Heart right ventricle (tissue), 16 donors: ENCODE measurements at regions not wholly inside any gene's neighbourhood (a gene's known extent, or its start where the extent isn't known, plus 50 kb on each side); places are given as distances from the start of the nearest gene placed in this dataset.
A peak's percentile ranks its signal among the peaks of the same experiment; 100 is the strongest.

Source experiments
- ATAC-seq, 8 donors: fragments of 200-7000 bp; cut with Tn5 transposase; one replicate each; pipeline ENCODE4 v1.9.1; 2020; ENCODE audit warnings: mild to moderate bottlenecking in 8 of 8, moderate library complexity in 8 of 8, moderate number of reproducible peaks in 1 of 8
- DNase-seq, 2 donors: peaks; one replicate each; pipeline ENCODE4 v3.0.0-alpha.2; 2020
- H3K27ac ChIP-seq, 10 donors: fragments of 200-600 bp; sonication (generic) in 2 of 10; one replicate each; pipeline versions ENCODE4 v1.5.0 to v1.8.0; 2020 to 2022; ENCODE audit warnings: mild to moderate bottlenecking in 3 of 10
- H3K27me3 ChIP-seq, 7 donors: fragments of 200-600 bp; one replicate each; pipeline ENCODE4 v1.8.0; 2021 to 2022; ENCODE audit warnings: mild to moderate bottlenecking in 2 of 7
- H3K36me3 ChIP-seq, 9 donors: fragments of 200-600 bp; sonication (generic) in 1 of 9; one replicate each; pipeline versions ENCODE4 v1.5.0 to v1.8.0; 2020 to 2022; ENCODE audit warnings: mild to moderate bottlenecking in 2 of 9
- H3K4me1 ChIP-seq, 9 donors: fragments of 200-600 bp; sonication (generic) in 1 of 9; one replicate each; pipeline versions ENCODE4 v1.5.0 to v1.8.0; 2020 to 2022; ENCODE audit warnings: mild to moderate bottlenecking in 4 of 9
- H3K4me3 ChIP-seq, 10 donors: fragments of 200-600 bp; sonication (generic) in 2 of 10; one replicate each; pipeline versions ENCODE4 v1.5.0 to v1.8.0; 2020 to 2022; ENCODE audit warnings: mild to moderate bottlenecking in 7 of 10, moderate library complexity in 2 of 10
- H3K9me3 ChIP-seq, 11 donors: fragments of 200-600 bp in 10 of 11; sonication (generic) in 2 of 11; one replicate each; pipeline versions ENCODE4 v1.5.0 to v1.8.0; 2013 to 2022; ENCODE audit warnings: mild to moderate bottlenecking in 2 of 11, control low read depth in 1 of 11, moderate library complexity in 1 of 11
- WGBS, 2 donors: extraction: QIAGEN DNeasy Blood & Tissue Kit; methylation state at CpG; one replicate each; pipeline ENCODE4 v1.1.7; 2013; ENCODE audit warnings: inconsistent platforms in 1 of 2; 5-methylcytosine and 5-hydroxymethylcytosine counted together
- intact Hi-C, 10 donors: fragments of 100-400 bp; cut with DNase I; formaldehyde crosslinking; loops; one replicate each; pipeline versions ENCODE4 v1.11.1 to v1.14.2; 2022
- TF ChIP-seq, protein P1 (sequence below), 9 donors: fragments of 200-600 bp; sonication (generic) in 2 of 9; IDR thresholded peaks; one replicate each; pipeline versions ENCODE4 v1.5.0 to v1.8.0; 2021 to 2022; ENCODE audit warnings: antibody characterized with exemption in 9 of 9, mild to moderate bottlenecking in 5 of 9, moderate library complexity in 1 of 9
- donor health status: Arrhythmogenic right ventricular cardiomyopathy.
- donor health status: ischemic (EF 13 %, LVEDD 7.1; RV severe dilation, severe dysfunction).
- donor health status: healthy with polysubstance abuse.
- donor health status: DM: no; HTN: yes; CAD: no.
- donor health status: DM: no; HTN: no; CAD: no.
- donor health status: ischemic (EF 25% LVEDD 6.9; RV normal size, moderate dysfunction).
- donor health status: ischemic (EF 25% LVEDD 5.7; RV mildly dilated, moderate dysfunction).
- donor health status: healthy.
- donor health status: DM: yes; HTN: yes; CAD: no.
- donor health status: Ischemic cardiomyopathy.
- donor health status: ischemic (EF 35%, LVEDD 5.7; RV mildly dilated, moderate dysfunction).
- donor health status: nonischemic (EF 11% LVEDD 7.7; RV severe dilation, severe dysfunction).
- donor health status: DM: yes; HTN: yes; CAD: no.
- donor health status: PGD.
- donor health status: ischemic (EF 29% LVEDD 5.4; RV normal size, mild dysfunction).
- donor health status: nonischemic (EF 23%, LVEDD 6.1; RV moderate dilation, normal function).

DNA sequence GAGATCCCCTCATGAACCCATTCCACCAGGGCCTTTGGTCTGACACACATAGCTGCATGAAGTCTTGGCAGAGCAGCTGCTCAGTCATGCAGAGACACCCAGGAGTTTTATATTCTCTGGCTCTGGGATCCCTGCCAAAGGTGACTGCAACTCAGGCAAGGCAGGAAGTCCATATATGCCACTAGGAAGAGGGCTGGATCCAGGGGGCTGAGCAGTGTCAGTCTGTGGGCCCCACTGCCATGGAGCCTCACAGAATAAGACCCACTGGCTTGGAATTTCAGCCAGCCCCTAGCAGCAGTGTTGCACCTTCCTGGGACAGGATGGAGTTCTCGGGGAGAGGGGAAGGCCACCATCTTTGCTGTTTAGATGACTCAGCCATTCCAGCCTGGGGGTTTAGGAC is 199.7 kb downstream of the TBX15 start:
- intact Hi-C loops, result no loop called here
- DNase-seq (peak in 1 of 2 donors; percentile 5), ATAC-seq (peak in 2 of 8 donors; percentile 24 to 63)
- Histone ChIP-seq H3K4me1 (no peaks in the 10 kb centered on the region), H3K27ac (no peak overlapping the region), H3K27me3 (no peaks in the 10 kb centered on the region), H3K9me3 (peaks cover 0 to 40% (median 12%) of the 10 kb centered on the region in 11 donors), H3K36me3 (no peaks in the 10 kb centered on the region), H3K4me3 (no peak overlapping the region)
- TF ChIP-seq, protein P1, sequence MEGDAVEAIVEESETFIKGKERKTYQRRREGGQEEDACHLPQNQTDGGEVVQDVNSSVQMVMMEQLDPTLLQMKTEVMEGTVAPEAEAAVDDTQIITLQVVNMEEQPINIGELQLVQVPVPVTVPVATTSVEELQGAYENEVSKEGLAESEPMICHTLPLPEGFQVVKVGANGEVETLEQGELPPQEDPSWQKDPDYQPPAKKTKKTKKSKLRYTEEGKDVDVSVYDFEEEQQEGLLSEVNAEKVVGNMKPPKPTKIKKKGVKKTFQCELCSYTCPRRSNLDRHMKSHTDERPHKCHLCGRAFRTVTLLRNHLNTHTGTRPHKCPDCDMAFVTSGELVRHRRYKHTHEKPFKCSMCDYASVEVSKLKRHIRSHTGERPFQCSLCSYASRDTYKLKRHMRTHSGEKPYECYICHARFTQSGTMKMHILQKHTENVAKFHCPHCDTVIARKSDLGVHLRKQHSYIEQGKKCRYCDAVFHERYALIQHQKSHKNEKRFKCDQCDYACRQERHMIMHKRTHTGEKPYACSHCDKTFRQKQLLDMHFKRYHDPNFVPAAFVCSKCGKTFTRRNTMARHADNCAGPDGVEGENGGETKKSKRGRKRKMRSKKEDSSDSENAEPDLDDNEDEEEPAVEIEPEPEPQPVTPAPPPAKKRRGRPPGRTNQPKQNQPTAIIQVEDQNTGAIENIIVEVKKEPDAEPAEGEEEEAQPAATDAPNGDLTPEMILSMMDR (IDR thresholded peaks at IDR 0.05), result no peak
- WGBS, 2 donors, result 71 to 75% methylated on average over 1 of the region's 1 CpG

DNA sequence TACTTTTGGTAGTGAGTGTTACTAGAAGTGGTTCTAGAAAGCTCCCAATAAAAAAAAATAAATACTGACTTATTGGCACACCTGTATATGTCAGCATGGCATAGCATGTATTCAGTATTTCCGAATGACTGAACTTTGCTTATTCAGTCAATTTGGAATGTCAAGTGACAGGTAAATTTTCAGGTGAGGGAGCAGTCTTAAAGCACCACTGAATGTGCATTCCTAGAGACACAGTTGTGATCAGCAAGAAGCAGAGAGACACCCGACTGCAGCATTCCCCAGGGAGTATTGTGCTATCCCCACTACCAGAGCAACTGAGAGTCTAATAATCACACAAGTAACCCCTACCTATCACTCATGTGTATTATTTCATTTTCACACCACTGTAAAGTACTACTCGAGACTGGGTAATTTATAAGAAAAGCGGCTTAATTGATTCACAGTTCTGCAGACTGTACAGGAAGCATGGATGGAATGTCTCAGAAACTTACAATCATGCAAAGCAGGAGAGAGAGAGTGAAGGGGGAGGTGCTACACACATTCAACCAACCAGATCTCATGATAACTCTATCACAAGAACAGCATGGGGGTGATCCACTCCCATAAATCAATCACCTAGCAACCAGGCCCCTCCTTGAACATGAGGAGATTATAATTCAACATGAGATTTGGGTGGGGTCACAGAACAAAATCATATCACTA is 201.5 kb downstream of the TBX15 start:
- no peak for ATAC-seq
- intact Hi-C loops, result no loop called here
- 76 to 90% methylated on average over 4 of the region's 4 CpGs for whole genome bisulfite sequencing, 2 donors
- no peak overlapping the region for H3K27ac ChIP-seq
- peaks cover 0 to 26% (median 10%) of the 10 kb centered on the region in 11 donors for H3K9me3 ChIP-seq
- no peaks in the 10 kb centered on the region for H3K4me1 ChIP-seq
- no peaks in the 10 kb centered on the region for H3K27me3 ChIP-seq
- TF ChIP-seq, protein P1 (IDR thresholded peaks at IDR 0.05), result no peak
- H3K4me3 ChIP-seq, result no peak overlapping the region
- DNase-seq, result no peak
- no peaks in the 10 kb centered on the region for H3K36me3 ChIP-seq

DNA sequence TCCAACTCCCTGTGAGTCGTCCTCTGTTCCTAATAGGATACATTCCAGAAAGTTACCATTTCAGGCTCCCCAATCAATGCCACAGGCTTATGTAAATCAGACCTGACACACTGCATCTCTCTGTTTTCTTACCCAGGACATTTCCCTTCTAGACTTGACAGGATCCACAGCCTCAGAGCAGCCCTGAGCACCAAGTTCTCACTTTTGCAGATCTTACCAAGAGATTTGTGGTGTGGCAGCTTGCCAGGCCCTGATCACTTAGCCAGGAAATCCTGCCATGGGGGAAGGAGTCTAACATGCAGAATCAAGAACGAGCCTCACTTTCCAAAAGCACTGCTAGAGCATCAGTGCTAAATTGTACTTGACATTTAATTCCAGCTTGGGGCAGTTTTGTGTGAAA is 202.9 kb downstream of the TBX15 start:
- DNase-seq, result no peak
- Histone ChIP-seq H3K27ac (no peak overlapping the region), H3K4me1 (no peaks in the 10 kb centered on the region), H3K9me3 (peaks cover 0 to 19% (median 0%) of the 10 kb centered on the region in 11 donors), H3K4me3 (no peak overlapping the region), H3K36me3 (no peaks in the 10 kb centered on the region), H3K27me3 (no peaks in the 10 kb centered on the region)
- ATAC-seq, result no peak
- WGBS, 2 donors, result 41 to 55% methylated on average over 2 of the region's 2 CpGs
- TF ChIP-seq, protein P1 (IDR thresholded peaks at IDR 0.05), result no peak
- intact Hi-C loops, result no loop called here

DNA sequence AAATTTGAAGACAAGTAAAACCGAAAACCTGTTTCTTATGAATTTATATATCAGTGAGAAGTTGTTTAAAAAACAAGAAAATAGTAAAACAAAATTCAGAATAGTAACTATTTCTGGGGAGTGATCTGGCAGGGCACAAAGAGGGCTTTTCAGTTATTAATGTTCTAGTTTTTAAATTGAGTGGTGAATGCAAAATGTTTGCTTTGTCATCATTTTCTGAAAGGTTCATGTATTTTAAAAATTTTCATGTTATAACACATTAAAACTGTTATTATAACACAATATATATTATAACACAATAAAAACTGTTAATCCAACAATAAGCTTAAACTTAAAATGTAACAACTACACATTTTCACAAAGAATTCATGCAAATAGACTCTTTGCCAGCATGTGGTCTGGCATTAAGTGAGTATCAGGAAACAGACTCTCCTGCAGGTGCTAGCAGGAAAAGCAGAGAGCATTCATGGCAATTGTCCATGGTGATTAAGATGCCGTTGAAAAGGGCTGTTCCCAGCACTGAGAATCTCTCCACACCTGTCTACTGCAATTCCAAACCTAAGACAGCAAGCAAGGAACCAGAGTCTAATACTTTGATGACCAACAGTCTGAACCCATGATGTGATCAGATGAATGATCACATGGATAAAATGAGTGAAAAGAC is 204.9 kb downstream of the TBX15 start:
- no peaks in the 10 kb centered on the region for H3K4me1 ChIP-seq
- H3K27me3 ChIP-seq, result no peaks in the 10 kb centered on the region
- no peak overlapping the region for H3K4me3 ChIP-seq
- intact Hi-C loops, result no loop called here
- DNase-seq, result no peak
- no peak overlapping the region for H3K27ac ChIP-seq
- TF ChIP-seq, protein P1 (IDR thresholded peaks at IDR 0.05), result no peak
- H3K9me3 ChIP-seq, result peaks cover 0 to 10% (median 0%) of the 10 kb centered on the region in 11 donors
- WGBS, 2 donors, result 54 to 57% methylated on average over 2 of the region's 2 CpGs
- no peaks in the 10 kb centered on the region for H3K36me3 ChIP-seq
- no peak for ATAC-seq
